ENCODE measurements at regions not wholly inside any gene's neighbourhood (a gene's known extent, or its start where the extent isn't known, plus 50 kb on each side); places are given as distances from the start of the nearest gene placed in this dataset.

DNA sequence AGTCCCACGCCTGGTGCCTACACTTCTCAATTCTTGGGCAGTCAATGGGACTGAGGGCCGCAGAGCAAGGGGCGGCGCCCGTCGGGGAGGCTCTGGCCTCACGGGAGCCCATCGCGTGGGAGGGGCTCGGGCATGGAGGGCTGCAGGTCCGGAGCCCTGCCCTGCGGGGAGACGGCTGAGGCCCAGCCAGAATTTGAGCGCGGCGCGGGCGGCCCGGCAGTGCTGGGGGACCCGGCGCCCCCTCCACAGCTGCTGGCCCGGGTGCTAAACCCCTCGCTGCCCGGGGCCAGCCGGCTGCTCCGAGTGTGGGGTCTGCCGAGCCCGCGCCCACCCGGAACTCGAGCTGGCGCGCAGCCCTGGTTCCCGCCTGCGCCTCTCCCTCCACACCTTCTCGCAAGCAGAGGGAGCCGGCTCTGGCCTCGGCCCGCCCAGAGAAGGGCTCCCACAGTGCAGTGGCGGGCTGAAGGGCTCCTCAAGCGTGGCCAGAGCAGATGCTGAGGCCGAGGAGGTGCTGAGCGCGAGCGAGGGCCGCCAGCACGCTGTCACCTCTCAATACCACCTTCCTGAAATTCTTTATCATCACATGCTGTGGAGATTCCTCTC, 58.5 kb downstream of the BAK1 start:
- TF ChIP-seq POLR2A (IDR thresholded peaks at IDR 0.05) (no peak), POLR2AphosphoS5 (IDR thresholded peaks at IDR 0.05) (no peak), EP300 (IDR thresholded peaks at IDR 0.05) (no peak)
- TF ChIP-seq, protein P1, sequence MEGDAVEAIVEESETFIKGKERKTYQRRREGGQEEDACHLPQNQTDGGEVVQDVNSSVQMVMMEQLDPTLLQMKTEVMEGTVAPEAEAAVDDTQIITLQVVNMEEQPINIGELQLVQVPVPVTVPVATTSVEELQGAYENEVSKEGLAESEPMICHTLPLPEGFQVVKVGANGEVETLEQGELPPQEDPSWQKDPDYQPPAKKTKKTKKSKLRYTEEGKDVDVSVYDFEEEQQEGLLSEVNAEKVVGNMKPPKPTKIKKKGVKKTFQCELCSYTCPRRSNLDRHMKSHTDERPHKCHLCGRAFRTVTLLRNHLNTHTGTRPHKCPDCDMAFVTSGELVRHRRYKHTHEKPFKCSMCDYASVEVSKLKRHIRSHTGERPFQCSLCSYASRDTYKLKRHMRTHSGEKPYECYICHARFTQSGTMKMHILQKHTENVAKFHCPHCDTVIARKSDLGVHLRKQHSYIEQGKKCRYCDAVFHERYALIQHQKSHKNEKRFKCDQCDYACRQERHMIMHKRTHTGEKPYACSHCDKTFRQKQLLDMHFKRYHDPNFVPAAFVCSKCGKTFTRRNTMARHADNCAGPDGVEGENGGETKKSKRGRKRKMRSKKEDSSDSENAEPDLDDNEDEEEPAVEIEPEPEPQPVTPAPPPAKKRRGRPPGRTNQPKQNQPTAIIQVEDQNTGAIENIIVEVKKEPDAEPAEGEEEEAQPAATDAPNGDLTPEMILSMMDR (IDR thresholded peaks at IDR 0.05): no peak

Measured in gastroesophageal sphincter (tissue), 3 donors.